ENCODE measurements at regions not wholly inside any gene's neighbourhood (a gene's known extent, or its start where the extent isn't known, plus 50 kb on each side); places are given as distances from the start of the nearest gene placed in this dataset.

DNA sequence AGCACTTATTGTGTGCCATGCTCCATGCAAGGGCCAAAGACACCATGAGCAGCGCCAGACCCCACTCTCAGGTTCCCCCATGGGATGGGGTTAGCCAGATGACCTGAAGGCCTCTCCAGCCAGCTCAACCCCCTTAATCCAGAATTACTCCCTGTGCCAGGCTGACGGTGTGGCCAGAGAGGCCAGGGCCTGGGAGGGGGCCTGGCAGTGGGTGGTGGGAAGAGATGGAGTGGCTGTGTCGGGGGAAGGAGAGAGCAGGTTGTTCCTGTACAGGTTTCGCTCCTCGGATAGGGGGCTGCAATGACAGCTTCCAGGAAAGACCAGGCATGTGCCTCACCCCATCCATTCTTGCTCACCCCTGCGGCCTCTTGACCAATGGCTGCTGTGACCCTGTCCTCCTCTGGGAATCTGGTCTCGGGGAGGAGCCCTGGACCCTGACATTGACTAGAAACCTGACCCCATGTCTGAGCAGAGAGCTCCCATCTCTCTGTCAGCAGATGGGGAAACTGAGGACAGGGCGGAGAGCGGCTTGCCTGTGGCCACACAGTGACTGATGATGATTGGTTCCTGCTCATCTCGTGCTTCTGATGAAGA lies 345.3 kb downstream of the MATN1 start:
- Histone ChIP-seq H3K27ac (ENCODE audit: low read depth, low read length) (no peak overlapping the region), H3K36me3 (ENCODE audit: control insufficient read depth in 1 of 2, insufficient read depth in 2 of 2, low read length in 2 of 2) (no peaks in the 10 kb centered on the region), H3K9me2 (ENCODE audit: insufficient read depth) (no peaks in the 10 kb centered on the region), H3K4me1 (ENCODE audit: control insufficient read depth in 1 of 2, insufficient read depth in 2 of 2, low read length in 2 of 2) (peaks cover 0 to 11% of the 10 kb centered on the region in 2 experiments; a peak in 3 of 4 replicates), H3K27me3 (ENCODE audit: insufficient read depth, low read length) (0 out of 2 replicates have a peak, but pooled peaks cover 3% of the 10 kb centered on the region), H3K9ac (ENCODE audit: low read length) (no peak overlapping the region), H3K4me2 (ENCODE audit: low read length) (no peak overlapping the region), H4K20me1 (ENCODE audit: insufficient read depth) (no peaks in the 10 kb centered on the region), H3K4me3 (replicated peaks in 1 of 2; ENCODE audit: low read depth in 1 of 2, low read length in 2 of 2) (no peak overlapping the region), H2AFZ (ENCODE audit: low read depth, low read length, poor library complexity, severe bottlenecking) (no peak overlapping the region), H3K9me3 (ENCODE audit: control insufficient read depth in 1 of 2, insufficient read depth in 1 of 2, low read depth in 1 of 2, low read length in 2 of 2) (no peaks in the 10 kb centered on the region), H3K79me2 (ENCODE audit: insufficient read depth, low read length) (no peaks in the 10 kb centered on the region)
- BruUV-seq (replicated peaks): no TSS peak
- intact Hi-C loops (cut with micrococcal nuclease): no loop called here
- ChIA-PET RAD21 (ENCODE audit: low non-redundant PET in 1 of 2, low total read pairs in 2 of 2, uncharacterized antibody in 2 of 2, unreplicated experiment in 2 of 2) (no interaction called here), CTCF (no interaction called here), POLR2A (no interaction called here)
- DNase-seq (ENCODE audit: low read depth, low spot score): no peak
- no peak for ATAC-seq
- no peak for TF ChIP-seq POLR2AphosphoS5 (IDR thresholded peaks at IDR 0.05; ENCODE audit: low read depth, low read length)
- TF ChIP-seq TCF7L2 (IDR thresholded peaks at IDR 0.05; ENCODE audit: borderline replicate concordance, extremely low read depth, insufficient read depth, insufficient read length): no peak
- TF ChIP-seq, protein P1, sequence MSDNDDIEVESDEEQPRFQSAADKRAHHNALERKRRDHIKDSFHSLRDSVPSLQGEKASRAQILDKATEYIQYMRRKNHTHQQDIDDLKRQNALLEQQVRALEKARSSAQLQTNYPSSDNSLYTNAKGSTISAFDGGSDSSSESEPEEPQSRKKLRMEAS (IDR thresholded peaks at IDR 0.05): no peak
- TF ChIP-seq EZH2phosphoT487 (IDR thresholded peaks at IDR 0.05; ENCODE audit: borderline replicate concordance): no peak
- no peak for TF ChIP-seq RAD21 (IDR thresholded peaks at IDR 0.05; ENCODE audit: low read depth)
- TF ChIP-seq, protein P2, sequence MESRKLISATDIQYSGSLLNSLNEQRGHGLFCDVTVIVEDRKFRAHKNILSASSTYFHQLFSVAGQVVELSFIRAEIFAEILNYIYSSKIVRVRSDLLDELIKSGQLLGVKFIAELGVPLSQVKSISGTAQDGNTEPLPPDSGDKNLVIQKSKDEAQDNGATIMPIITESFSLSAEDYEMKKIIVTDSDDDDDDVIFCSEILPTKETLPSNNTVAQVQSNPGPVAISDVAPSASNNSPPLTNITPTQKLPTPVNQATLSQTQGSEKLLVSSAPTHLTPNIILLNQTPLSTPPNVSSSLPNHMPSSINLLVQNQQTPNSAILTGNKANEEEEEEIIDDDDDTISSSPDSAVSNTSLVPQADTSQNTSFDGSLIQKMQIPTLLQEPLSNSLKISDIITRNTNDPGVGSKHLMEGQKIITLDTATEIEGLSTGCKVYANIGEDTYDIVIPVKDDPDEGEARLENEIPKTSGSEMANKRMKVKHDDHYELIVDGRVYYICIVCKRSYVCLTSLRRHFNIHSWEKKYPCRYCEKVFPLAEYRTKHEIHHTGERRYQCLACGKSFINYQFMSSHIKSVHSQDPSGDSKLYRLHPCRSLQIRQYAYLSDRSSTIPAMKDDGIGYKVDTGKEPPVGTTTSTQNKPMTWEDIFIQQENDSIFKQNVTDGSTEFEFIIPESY (IDR thresholded peaks at IDR 0.05; ENCODE audit: extremely low read depth, insufficient replicate concordance, low read length): no peak

Measured in HCT116 (cell line).